Epithelial cell of esophagus (primary cell): ENCODE measurements at regions not wholly inside any gene's neighbourhood (a gene's known extent, or its start where the extent isn't known, plus 50 kb on each side); places are given as distances from the start of the nearest gene placed in this dataset.

Experiments used
- DNase-seq: peaks from one replicate; pipeline ENCODE4 v3.0.0; 2010; ENCODE audit warnings: low read depth
- H3K4me3 ChIP-seq: 2 replicates; pipeline ENCODE4 v1.5.1; 2011; ENCODE audit warnings: mild to moderate bottlenecking, low read length, control low read depth
- TF ChIP-seq, protein P1 (sequence below): IDR thresholded peaks from 2 replicates; pipeline ENCODE4 v1.5.1; 2011; ENCODE audit warnings: low read depth, mild to moderate bottlenecking, low read length, control low read depth, inconsistent platforms; ENCODE audit not compliant: insufficient read depth; ENCODE audit errors: missing control alignments

GRCh38 chr7:28318101-28318762 is 94.1 kb upstream of the CREB5 start:
- TF ChIP-seq, protein P1, sequence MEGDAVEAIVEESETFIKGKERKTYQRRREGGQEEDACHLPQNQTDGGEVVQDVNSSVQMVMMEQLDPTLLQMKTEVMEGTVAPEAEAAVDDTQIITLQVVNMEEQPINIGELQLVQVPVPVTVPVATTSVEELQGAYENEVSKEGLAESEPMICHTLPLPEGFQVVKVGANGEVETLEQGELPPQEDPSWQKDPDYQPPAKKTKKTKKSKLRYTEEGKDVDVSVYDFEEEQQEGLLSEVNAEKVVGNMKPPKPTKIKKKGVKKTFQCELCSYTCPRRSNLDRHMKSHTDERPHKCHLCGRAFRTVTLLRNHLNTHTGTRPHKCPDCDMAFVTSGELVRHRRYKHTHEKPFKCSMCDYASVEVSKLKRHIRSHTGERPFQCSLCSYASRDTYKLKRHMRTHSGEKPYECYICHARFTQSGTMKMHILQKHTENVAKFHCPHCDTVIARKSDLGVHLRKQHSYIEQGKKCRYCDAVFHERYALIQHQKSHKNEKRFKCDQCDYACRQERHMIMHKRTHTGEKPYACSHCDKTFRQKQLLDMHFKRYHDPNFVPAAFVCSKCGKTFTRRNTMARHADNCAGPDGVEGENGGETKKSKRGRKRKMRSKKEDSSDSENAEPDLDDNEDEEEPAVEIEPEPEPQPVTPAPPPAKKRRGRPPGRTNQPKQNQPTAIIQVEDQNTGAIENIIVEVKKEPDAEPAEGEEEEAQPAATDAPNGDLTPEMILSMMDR, result no peak
- no peak for DNase-seq
- no peak overlapping the region for H3K4me3 ChIP-seq

DNA sequence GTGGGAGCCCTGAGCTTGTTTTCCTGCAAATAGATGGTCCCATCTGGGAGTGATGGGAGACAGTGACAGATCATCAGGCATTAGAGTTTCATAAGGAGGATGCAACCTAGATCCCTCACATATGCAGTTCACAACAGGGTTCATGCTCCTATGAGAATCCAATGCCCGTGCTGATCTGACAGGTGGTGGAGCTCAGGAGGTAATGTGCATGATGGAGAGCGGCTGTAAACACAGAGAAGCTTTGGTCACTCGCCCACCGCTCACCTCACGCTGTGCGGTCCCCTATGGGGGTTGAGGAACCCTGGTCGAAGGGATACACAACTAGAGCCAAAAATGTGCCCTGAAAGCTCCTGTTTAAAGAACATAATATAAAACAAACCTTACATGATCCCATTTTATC is 88.5 kb upstream of the CREB5 start:
- DNase-seq, result no peak
- no peak overlapping the region for H3K4me3 ChIP-seq
- TF ChIP-seq, protein P1, result no peak

DNA sequence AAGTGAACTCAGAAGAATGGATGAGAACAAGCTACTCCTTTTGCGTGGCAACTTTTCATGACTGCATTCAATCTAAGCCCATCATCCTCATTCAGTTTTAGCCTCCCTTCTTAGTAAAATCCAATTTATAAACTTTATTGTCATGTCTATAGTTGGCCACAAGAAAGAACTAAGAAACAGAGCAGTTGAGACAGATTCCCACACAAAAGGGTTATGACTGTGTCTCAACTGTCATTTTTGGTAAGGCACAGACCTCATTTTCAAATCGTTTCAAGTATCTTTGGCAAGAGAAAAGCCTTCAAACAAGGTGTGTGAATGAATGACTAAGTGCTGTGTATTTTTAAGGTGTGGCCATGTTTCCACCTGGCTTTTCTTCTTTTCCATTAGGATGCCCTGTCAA is 84.2 kb upstream of the CREB5 start:
- H3K4me3 ChIP-seq, result no peak overlapping the region
- TF ChIP-seq, protein P1, result no peak
- peak; percentile 32 for DNase-seq

DNA sequence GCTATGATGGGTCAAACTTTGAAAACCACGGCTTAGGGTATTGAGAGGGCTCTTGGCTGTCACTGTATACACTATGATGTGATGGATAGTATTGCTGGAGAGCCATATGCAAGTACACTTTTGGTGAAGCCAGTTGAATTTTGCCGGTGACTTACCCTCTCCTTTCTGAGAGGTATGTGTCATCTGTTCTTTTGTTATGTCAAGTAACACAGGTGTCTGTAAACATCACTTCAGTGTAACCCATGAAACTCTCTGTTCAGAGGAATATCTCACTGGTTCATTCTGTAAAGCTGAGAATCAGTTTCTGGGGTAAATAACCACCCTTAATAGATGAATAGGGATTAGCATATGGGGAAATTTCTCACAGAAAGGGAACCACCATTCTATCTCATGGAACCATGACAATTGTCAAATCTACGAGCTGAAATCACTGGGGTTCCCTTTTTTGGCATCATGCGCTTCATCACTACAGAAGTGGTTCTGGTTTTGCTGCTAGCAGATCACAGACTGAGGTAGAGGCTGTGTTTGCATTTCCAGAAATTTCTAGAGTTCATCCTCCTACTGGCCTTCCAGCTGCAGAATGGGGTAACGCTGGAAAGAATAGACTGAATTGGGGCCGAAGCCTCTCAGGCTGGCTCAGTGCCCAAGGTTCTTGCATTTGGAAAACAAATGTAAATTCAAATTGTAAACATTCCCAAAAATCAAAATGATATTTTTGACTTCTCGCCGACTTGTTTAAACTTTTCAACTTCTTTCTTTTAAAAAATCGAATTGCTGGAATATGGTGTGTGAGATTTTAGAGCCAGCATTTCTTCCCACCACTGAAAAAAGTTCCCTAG is 83.3 kb upstream of the CREB5 start:
- H3K4me3 ChIP-seq, result no peak overlapping the region
- no peak for DNase-seq
- TF ChIP-seq, protein P1, result no peak

DNA sequence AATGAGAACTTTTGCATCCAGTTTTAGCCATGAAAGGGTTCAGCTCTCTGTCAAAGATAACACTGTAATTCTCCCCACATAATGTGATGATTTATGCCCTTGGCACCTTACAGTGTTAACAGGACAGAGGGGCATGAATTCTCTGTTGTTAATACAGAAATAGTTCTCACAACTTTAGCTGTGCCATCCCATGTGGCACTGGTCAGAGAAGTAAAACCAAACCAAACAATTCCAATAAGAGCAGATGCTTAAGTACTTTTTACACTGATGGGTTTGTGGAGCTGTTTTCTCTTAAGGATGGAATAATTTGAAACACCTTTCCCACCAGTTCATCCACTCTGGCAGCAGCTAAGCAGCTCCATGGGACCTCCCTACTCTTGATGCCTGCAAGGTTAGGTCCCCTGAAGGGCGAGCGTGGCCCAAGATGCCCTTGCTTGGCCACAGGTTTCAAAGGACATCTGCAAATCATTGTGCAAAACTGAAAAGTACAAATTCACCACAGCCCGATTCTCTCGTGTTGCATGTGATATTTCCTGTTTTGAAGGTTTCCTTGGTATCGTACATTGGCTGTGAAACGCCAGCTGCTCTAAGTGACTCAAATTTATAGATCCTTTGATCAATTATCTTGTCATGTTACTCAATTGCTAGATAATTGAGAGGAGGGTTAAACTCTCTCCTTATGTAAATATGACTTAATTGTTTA is 82.5 kb upstream of the CREB5 start:
- DNase-seq, result no peak
- TF ChIP-seq, protein P1, result no peak
- H3K4me3 ChIP-seq, result no peak overlapping the region

DNA sequence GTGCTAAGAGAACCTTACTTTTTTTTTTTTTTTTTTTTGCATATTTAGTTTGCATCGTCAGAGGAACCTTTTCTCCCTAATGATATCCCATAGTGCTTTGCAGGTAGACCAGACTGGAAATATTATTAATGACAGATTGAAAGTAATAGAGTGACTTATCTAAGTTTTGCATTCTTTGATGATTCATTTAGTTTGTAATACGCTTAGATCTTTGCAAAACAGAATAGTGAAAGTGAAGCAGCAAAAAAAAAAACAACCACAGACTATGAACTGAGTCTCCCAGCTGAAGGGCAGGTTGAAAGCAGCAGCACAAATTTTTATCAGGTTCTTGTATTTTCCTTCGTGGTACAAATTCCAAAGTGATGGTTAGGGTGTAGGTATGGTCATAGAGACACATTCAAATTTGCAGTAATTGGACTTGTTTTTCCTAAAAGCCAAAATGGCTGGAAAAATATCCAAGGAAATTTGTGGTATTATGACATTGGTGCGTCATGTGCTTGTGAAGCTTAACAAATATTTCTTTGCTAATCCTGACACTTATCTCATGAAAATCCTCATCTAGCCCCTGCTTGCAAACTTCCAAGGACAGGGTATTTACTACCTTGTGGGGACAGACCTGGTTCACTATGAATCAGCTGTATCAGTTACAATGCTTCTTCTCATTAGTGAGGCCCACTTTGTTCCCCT is 81.8 kb upstream of the CREB5 start:
- no peak for DNase-seq
- TF ChIP-seq, protein P1, result no peak
- no peak overlapping the region for H3K4me3 ChIP-seq
